ENCODE measurements at regions not wholly inside any gene's neighbourhood (a gene's known extent, or its start where the extent isn't known, plus 50 kb on each side); places are given as distances from the start of the nearest gene placed in this dataset.

DNA sequence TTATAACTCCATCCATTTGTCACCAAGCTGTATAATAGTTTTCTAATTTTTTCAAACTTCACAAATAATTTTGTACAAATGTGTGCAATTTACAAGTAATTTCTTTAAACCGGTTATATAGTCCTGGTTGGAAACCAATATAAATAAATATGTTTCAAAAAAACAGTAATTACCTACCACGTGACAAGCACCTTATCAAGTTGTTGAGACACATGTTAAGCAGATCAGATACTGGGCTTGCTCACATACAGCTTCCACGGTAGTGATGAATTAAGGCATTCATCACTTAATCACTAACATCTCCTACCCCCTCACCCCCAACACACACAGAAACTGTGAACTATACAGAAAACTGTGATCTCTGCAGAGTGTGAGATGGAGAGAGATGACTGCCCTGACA lies 630.0 kb upstream of the MBL2 start:
- TF ChIP-seq, protein P1, sequence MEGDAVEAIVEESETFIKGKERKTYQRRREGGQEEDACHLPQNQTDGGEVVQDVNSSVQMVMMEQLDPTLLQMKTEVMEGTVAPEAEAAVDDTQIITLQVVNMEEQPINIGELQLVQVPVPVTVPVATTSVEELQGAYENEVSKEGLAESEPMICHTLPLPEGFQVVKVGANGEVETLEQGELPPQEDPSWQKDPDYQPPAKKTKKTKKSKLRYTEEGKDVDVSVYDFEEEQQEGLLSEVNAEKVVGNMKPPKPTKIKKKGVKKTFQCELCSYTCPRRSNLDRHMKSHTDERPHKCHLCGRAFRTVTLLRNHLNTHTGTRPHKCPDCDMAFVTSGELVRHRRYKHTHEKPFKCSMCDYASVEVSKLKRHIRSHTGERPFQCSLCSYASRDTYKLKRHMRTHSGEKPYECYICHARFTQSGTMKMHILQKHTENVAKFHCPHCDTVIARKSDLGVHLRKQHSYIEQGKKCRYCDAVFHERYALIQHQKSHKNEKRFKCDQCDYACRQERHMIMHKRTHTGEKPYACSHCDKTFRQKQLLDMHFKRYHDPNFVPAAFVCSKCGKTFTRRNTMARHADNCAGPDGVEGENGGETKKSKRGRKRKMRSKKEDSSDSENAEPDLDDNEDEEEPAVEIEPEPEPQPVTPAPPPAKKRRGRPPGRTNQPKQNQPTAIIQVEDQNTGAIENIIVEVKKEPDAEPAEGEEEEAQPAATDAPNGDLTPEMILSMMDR (IDR thresholded peaks at IDR 0.05): no peak
- no peak for TF ChIP-seq POLR2A (IDR thresholded peaks at IDR 0.05)
- H3K4me3 ChIP-seq (ENCODE audit: low read depth, poor library complexity, severe bottlenecking): no peak overlapping the region
- WGBS, 2 donors: 62 to 65% methylated on average over 3 of the region's 3 CpGs
- no peak for DNase-seq (ENCODE audit: low spot score in 2 of 2)
- intact Hi-C loops (cut with DNase I; ENCODE audit: low total_unique reads): no loop called here

DNA sequence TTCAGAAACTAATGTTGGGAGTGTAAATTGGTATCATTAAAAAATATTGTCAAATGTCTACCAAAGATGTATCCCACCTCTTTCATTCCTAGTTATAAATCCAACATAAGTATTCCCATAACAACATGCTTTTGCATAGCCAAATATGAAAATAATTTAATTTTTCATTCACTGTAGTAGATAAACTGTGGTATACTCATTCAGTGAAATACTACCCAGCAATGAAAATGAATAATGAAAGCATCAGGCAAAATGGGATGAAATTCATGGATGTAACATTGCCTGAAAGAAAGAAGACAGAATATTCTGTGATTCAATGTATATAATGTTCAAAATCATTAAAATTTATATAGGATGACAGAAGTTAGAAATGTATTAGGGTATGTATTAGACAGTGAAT lies 629.0 kb upstream of the MBL2 start:
- intact Hi-C loops (cut with DNase I; ENCODE audit: low total_unique reads): no loop called here
- H3K4me3 ChIP-seq (ENCODE audit: low read depth, poor library complexity, severe bottlenecking): no peak overlapping the region
- no peak for DNase-seq (ENCODE audit: low spot score in 2 of 2)
- TF ChIP-seq POLR2A (IDR thresholded peaks at IDR 0.05): no peak
- TF ChIP-seq, protein P1 (IDR thresholded peaks at IDR 0.05): no peak

DNA sequence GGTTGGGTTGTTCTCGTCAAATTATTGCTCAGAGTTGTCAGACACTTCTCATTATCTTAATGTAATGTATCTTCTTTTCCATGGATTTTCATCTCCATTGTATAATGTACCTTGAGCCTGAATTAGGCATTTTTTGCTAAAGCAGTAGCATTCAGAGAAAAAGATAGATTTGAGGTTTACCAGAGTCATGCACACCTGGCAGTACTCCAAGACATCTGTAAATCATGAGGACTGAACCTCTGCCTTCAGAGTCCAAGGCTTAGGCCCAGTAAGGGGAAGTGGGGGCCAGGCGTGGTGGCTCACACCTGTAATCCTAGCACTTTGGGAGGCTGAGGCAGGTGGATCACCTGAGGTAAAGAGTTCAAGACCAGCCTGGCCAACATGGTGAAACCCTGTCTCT lies 624.3 kb upstream of the MBL2 start:
- intact Hi-C loops (cut with DNase I; ENCODE audit: low total_unique reads): no loop called here
- no peak for TF ChIP-seq POLR2A (IDR thresholded peaks at IDR 0.05)
- TF ChIP-seq, protein P1 (IDR thresholded peaks at IDR 0.05): no peak
- no peak for DNase-seq (ENCODE audit: low spot score in 2 of 2)
- WGBS, 2 donors: 60 to 82% methylated on average over 2 of the region's 2 CpGs
- no peak overlapping the region for H3K4me3 ChIP-seq (ENCODE audit: low read depth, poor library complexity, severe bottlenecking)

DNA sequence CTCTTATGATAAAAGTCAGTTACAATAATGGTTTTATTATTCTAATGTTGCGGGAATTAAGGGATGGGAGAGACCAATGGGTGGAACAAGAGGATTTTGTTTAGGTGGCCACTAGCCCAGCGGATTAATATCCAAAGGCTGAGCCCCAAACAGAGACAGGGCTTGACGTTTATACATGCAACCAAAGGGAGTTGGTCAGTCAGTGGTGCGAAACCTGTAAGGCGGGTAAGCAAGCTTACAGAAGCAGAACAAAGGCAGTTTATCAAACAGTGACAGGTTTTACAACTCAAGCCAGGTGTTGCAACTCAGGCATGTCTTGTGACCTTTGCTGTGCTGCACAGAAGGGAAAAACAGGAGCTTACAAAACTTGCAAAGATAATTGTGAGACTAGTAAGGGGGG lies 622.9 kb upstream of the MBL2 start:
- intact Hi-C loops (cut with DNase I; ENCODE audit: low total_unique reads): no loop called here
- WGBS, 2 donors: 84 to 89% methylated on average over 5 of the region's 5 CpGs
- TF ChIP-seq, protein P1 (IDR thresholded peaks at IDR 0.05): no peak
- no peak for TF ChIP-seq POLR2A (IDR thresholded peaks at IDR 0.05)
- no peak for DNase-seq (ENCODE audit: low spot score in 2 of 2)
- H3K4me3 ChIP-seq (ENCODE audit: low read depth, poor library complexity, severe bottlenecking): no peak overlapping the region

- no peak for TF ChIP-seq POLR2A (IDR thresholded peaks at IDR 0.05)
- TF ChIP-seq, protein P1 (IDR thresholded peaks at IDR 0.05): no peak
- intact Hi-C loops (cut with DNase I; ENCODE audit: low total_unique reads): no loop called here
- WGBS, 2 donors: 81 to 87% methylated on average over 4 of the region's 4 CpGs
- no peak overlapping the region for H3K4me3 ChIP-seq (ENCODE audit: low read depth, poor library complexity, severe bottlenecking)
- DNase-seq (ENCODE audit: low spot score in 2 of 2): no peak
Measured at GRCh38 chr10:53387562-53387961, 615.0 kb upstream of the MBL2 start.

- intact Hi-C loops (cut with DNase I; ENCODE audit: low total_unique reads): no loop called here
- H3K4me3 ChIP-seq (ENCODE audit: low read depth, poor library complexity, severe bottlenecking): no peak overlapping the region
- DNase-seq (ENCODE audit: low spot score in 2 of 2): no peak
- TF ChIP-seq, protein P1 (IDR thresholded peaks at IDR 0.05): no peak
- no peak for TF ChIP-seq POLR2A (IDR thresholded peaks at IDR 0.05)
- 80 to 84% methylated on average over 3 of the region's 3 CpGs for WGBS, 2 donors
Measured at GRCh38 chr10:53382543-53382942, 610.0 kb upstream of the MBL2 start.
